K562 (cell line): ENCODE measurements at regions not wholly inside any gene's neighbourhood (a gene's known extent, or its start where the extent isn't known, plus 50 kb on each side); places are given as distances from the start of the nearest gene placed in this dataset.

Experiments used
- ATAC-seq: fragments of 200-7000 bp; cut with Tn5 transposase; 3 replicates; pipeline ENCODE4 v1.9.1; 2020; ENCODE audit warnings: moderate library complexity
- BruUV-seq: library from RNA; stranded (reverse); fragments of 400-500 nt; replicated peaks from 2 replicates; lab custom pipeline; 2021; lab: Mats Ljungman, UMichigan
- CTCF ChIA-PET: fragments of 300-600 bp; formaldehyde crosslinking; extraction: SDS; loops from one replicate; lab custom pipeline; 2021; ENCODE audit warnings: low intra/inter-chr PET ratio; lab: Yijun Ruan, JAX
- POLR2A ChIA-PET: fragments of 300-600, 350-650 bp; sonication (Branson Sonifier 250); formaldehyde crosslinking; extraction: SDS; loops from one replicate; lab custom pipeline; 2021; ENCODE audit warnings: antibody characterized with exemption, inconsistent platforms; lab: Yijun Ruan, JAX
- DNase-seq, 4 experiments: peaks; one replicate each; pipeline versions ENCODE4 v3.0.0 to v3.0.0-alpha.2; 2011 to 2018; ENCODE audit warnings: low spot score in 3 of 4, mixed read lengths in 3 of 4; ENCODE audit errors: extremely low read depth in 1 of 4
- FAIRE-seq: peaks from 2 replicates; lab custom pipeline; 2011; peaks lifted over from hg19 to GRCh38; lab: Jason Lieb, UNC
- H2AFZ ChIP-seq: 2 replicates; pipeline ENCODE4 v1.6.0; 2011; ENCODE audit warnings: low read depth, low read length, control low read depth, inconsistent platforms
- H3K27ac ChIP-seq: fragments of 200-600 bp; 3 replicates; pipeline ENCODE4 v1.8.0; 2011; ENCODE audit warnings: low read depth, mild to moderate bottlenecking, control low read depth, inconsistent platforms, low read length, moderate library complexity, mixed read lengths; ENCODE audit errors: extremely low read depth
- H3K27me3 ChIP-seq, 2 experiments: fragments of 300-600 bp in 1 of 2; 2 replicates in 1 of 2; 3 replicates in 1 of 2; pipeline versions ENCODE4 v1.6.0 to v1.8.0; 2011; ENCODE audit warnings: inconsistent platforms in 2 of 2, low read length in 2 of 2, mild to moderate bottlenecking in 1 of 2, mixed read lengths in 1 of 2, moderate library complexity in 1 of 2; ENCODE audit not compliant: control insufficient read depth in 2 of 2, insufficient read depth in 2 of 2
- H3K36me3 ChIP-seq: fragments of 300-600 bp; 3 replicates; pipeline ENCODE4 v1.8.0; 2011; ENCODE audit warnings: mild to moderate bottlenecking, low read length, inconsistent platforms; ENCODE audit not compliant: control insufficient read depth, insufficient read depth
- H3K4me1 ChIP-seq, 2 experiments: fragments of 200-600 bp in 1 of 2; replicated peaks in 1 of 2; 2 replicates in 1 of 2; 3 replicates in 1 of 2; pipeline versions ENCODE4 v1.5.1 to v1.8.0; 2011; ENCODE audit warnings: inconsistent platforms in 2 of 2, low read length in 2 of 2, mild to moderate bottlenecking in 1 of 2, mixed read lengths in 1 of 2, moderate library complexity in 1 of 2; ENCODE audit not compliant: control insufficient read depth in 2 of 2, insufficient read depth in 2 of 2
- H3K4me2 ChIP-seq: 2 replicates; pipeline ENCODE4 v1.6.1; 2011; ENCODE audit warnings: low read length, control low read depth, inconsistent platforms, mixed read lengths; ENCODE audit not compliant: insufficient read depth
- H3K4me3 ChIP-seq: fragments of 200-600 bp; sonication (generic), shearing (Covaris generic); 2 replicates; pipeline ENCODE4 v1.5.1; 2016; ENCODE audit warnings: control low read depth, inconsistent platforms
- H3K79me2 ChIP-seq: fragments of 200-600 bp; 3 replicates; pipeline ENCODE4 v1.8.0; 2011; ENCODE audit warnings: low read length, inconsistent platforms; ENCODE audit not compliant: control insufficient read depth, insufficient read depth
- H3K9ac ChIP-seq, 2 experiments: 2 replicates each; pipeline versions ENCODE4 v1.6.0 to v1.6.1; 2011; ENCODE audit warnings: low read depth in 2 of 2, low read length in 2 of 2, control low read depth in 1 of 2, inconsistent platforms in 1 of 2, mild to moderate bottlenecking in 1 of 2, mixed read lengths in 1 of 2; ENCODE audit not compliant: insufficient read depth in 1 of 2
- H3K9me1 ChIP-seq: one replicate; pipeline ENCODE4 v1.6.0; 2011; ENCODE audit warnings: inconsistent platforms, mild to moderate bottlenecking, low read length, moderate library complexity; ENCODE audit not compliant: control insufficient read depth, insufficient read depth
- H3K9me3 ChIP-seq: replicated peaks from 2 replicates; pipeline ENCODE4 v1.5.1; 2011; ENCODE audit warnings: low read depth, low read length, inconsistent platforms; ENCODE audit not compliant: control insufficient read depth, insufficient read depth
- H4K20me1 ChIP-seq: replicated peaks from 2 replicates; pipeline ENCODE4 v1.6.1; 2011; ENCODE audit warnings: low read length, inconsistent platforms, mixed read lengths; ENCODE audit not compliant: control insufficient read depth, insufficient read depth
- ARID2 ChIP-seq: fragments of 450-650 bp; IDR thresholded peaks from 2 replicates; pipeline ENCODE4 v1.6.1; 2017; ENCODE audit warnings: antibody characterized with exemption, mild to moderate bottlenecking
- GABPB1 ChIP-seq: sonication (generic); formaldehyde crosslinking; IDR thresholded peaks from 2 replicates; pipeline ENCODE4 v1.8.0; 2022; ENCODE audit warnings: mild to moderate bottlenecking, missing genetic modification reagents
- GTF3C2 ChIP-seq: IDR thresholded peaks from 3 replicates; pipeline ENCODE4 v1.6.1; 2011; ENCODE audit warnings: borderline replicate concordance, mild to moderate bottlenecking, moderate library complexity; ENCODE audit not compliant: insufficient read length; ENCODE audit errors: extremely low read depth
- HNRNPH1 ChIP-seq: fragments of 200-400 bp; formaldehyde crosslinking; optimal IDR thresholded peaks from 2 replicates; pipeline ENCODE3; 2017; ENCODE audit warnings: low read depth, mild to moderate bottlenecking, low read length, moderate library complexity
- MXD1 ChIP-seq: fragments of 250-450 bp; sonication (Bioruptor Pico); IDR thresholded peaks from 2 replicates; pipeline ENCODE4 v1.8.0; 2021; ENCODE audit warnings: borderline replicate concordance, mild to moderate bottlenecking, moderate library complexity; ENCODE audit not compliant: poor library complexity, severe bottlenecking
- NR4A1 ChIP-seq, 2 experiments: fragments of 250-450 bp in 1 of 2; fragments of 450-650 bp in 1 of 2; sonication (Bioruptor Pico) in 1 of 2; IDR thresholded peaks; 2 replicates each; pipeline versions ENCODE4 v1.4.0 to v1.6.1; 2016 to 2020; ENCODE audit warnings: mild to moderate bottlenecking in 2 of 2, missing compliant biosample characterization in 1 of 2, missing genetic modification characterization in 1 of 2, moderate library complexity in 1 of 2
- SMAD2 ChIP-seq: fragments of 150-350 bp; IDR thresholded peaks from 2 replicates; pipeline ENCODE4 v1.6.1; 2014; ENCODE audit warnings: low read depth, mild to moderate bottlenecking, low read length
- ZNF253 ChIP-seq: fragments of 250-450 bp; sonication (Bioruptor Pico); conservative IDR thresholded peaks from 2 replicates; pipeline ENCODE4 v1.6.1; 2021; ENCODE audit warnings: mild to moderate bottlenecking
- ZNF282 ChIP-seq: sonication (generic); formaldehyde crosslinking; IDR thresholded peaks from 2 replicates; pipeline ENCODE4 v1.8.1; 2023; ENCODE audit warnings: missing genetic modification reagents
- ZNF695 ChIP-seq: fragments of 450-650 bp; formaldehyde crosslinking; IDR thresholded peaks from 2 replicates; pipeline ENCODE4 v1.4.0; 2020; ENCODE audit warnings: mild to moderate bottlenecking, moderate library complexity
- ZZZ3 ChIP-seq: fragments of 450-650 bp; IDR thresholded peaks from 2 replicates; pipeline ENCODE4 v1.6.1; 2016; ENCODE audit warnings: antibody characterized with exemption, mild to moderate bottlenecking, moderate library complexity
- WGBS: fragments of 100-300 bp; shearing (Covaris generic); methylation state at CpG from one replicate; pipeline ENCODE4 v1.1.6; 2016; ENCODE audit warnings: low coverage, mixed read lengths; ENCODE audit not compliant: insufficient coverage; ENCODE audit errors: missing lambda C conversion rate; 5-methylcytosine and 5-hydroxymethylcytosine counted together
- in situ Hi-C: fragments of 300-500 bp; cut with MboI; formaldehyde crosslinking; loops from 4 replicates; pipeline ENCODE4 v1.15.0; 2018; ENCODE audit warnings: inconsistent platforms, mixed read lengths
- intact Hi-C: fragments of 100-400 bp; cut with micrococcal nuclease; formaldehyde crosslinking; loops from 2 replicates; pipeline ENCODE4 v1.14.2; 2022
- TF ChIP-seq, protein P1 (sequence below), 2 experiments: IDR thresholded peaks; 2 replicates each; pipeline ENCODE4 v1.6.1; 2011; ENCODE audit warnings: borderline replicate concordance in 1 of 2, control low read depth in 1 of 2, low read depth in 1 of 2, low read length in 1 of 2, mild to moderate bottlenecking in 1 of 2, mixed read lengths in 1 of 2, moderate library complexity in 1 of 2; ENCODE audit not compliant: insufficient read depth in 1 of 2, insufficient read length in 1 of 2, poor library complexity in 1 of 2, severe bottlenecking in 1 of 2; ENCODE audit errors: extremely low read depth in 1 of 2
- TF ChIP-seq, protein P2 (sequence below): fragments of 200-400 bp; formaldehyde crosslinking; IDR thresholded peaks from 2 replicates; pipeline ENCODE4 v1.6.1; 2017; ENCODE audit warnings: mild to moderate bottlenecking, low read depth, low read length, moderate library complexity

DNA sequence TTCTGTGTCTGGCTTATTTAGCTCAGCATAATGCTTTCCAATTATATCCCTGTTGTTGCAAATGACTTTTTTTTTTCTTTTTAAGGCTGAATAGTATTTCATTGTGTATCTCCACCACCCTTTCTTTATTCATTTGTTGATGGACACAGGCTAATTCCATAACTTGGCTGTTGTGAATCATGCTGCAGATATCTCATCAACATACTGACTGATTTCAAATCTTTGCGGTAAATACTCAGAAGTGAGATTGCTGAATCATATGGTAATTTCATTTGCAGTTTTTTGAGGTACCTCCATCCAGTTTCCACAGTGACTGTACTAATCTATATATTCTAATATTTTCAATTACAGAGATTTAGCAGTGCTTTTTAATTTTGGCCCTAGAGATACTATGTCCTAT lies 266.2 kb downstream of the TMX3 start (continued):
- TF ChIP-seq GTF3C2, result no peak
- TF ChIP-seq ZNF253 (CRISPR knock-in tag), result no peak

- H2AFZ ChIP-seq, result no peak overlapping the region
- no peak overlapping the region for H3K9ac ChIP-seq
- in situ Hi-C loops (no loop called here), intact Hi-C loops (no loop called here)
- no peaks in the 10 kb centered on the region for H4K20me1 ChIP-seq
- ChIA-PET POLR2A (no interaction called here), CTCF (no interaction called here)
- DNase-seq, result no peak
- H3K4me2 ChIP-seq, result no peak overlapping the region
- H3K9me1 ChIP-seq, result no peaks in the 10 kb centered on the region
- no peaks in the 10 kb centered on the region for H3K79me2 ChIP-seq
- no peaks in the 10 kb centered on the region for H3K27me3 ChIP-seq
- H3K9me3 ChIP-seq, result no peaks in the 10 kb centered on the region
- no peak overlapping the region for H3K27ac ChIP-seq
- WGBS, result 18% methylated on average over 1 of the region's 1 CpG
- FAIRE-seq, result no peak
- H3K4me3 ChIP-seq, result no peak overlapping the region
- no TSS peak for BruUV-seq
- no peak for ATAC-seq
- H3K4me1 ChIP-seq, result no peaks in the 10 kb centered on the region
- no peaks in the 10 kb centered on the region for H3K36me3 ChIP-seq
- TF ChIP-seq, protein P1, sequence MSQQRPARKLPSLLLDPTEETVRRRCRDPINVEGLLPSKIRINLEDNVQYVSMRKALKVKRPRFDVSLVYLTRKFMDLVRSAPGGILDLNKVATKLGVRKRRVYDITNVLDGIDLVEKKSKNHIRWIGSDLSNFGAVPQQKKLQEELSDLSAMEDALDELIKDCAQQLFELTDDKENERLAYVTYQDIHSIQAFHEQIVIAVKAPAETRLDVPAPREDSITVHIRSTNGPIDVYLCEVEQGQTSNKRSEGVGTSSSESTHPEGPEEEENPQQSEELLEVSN (IDR thresholded peaks at IDR 0.05; ENCODE audit: borderline replicate concordance in 1 of 2, extremely low read depth in 1 of 2, insufficient read depth in 1 of 2, insufficient read length in 1 of 2, low read depth in 1 of 2, low read length in 1 of 2, poor library complexity in 1 of 2, severe bottlenecking in 1 of 2), result no peak
- TF ChIP-seq HNRNPH1, result no peak
- TF ChIP-seq ZNF695 (CRISPR knock-in tag), result no peak
- TF ChIP-seq MXD1, result no peak
- TF ChIP-seq ZNF282 (CRISPR knock-in tag), result no peak
- TF ChIP-seq ARID2, result no peak
- no peak for TF ChIP-seq NR4A1 (CRISPR knock-in tag; IDR thresholded peaks at IDR 0.05)
- no peak for TF ChIP-seq NR4A1 (tag; IDR thresholded peaks at IDR 0.05)
- no peak for TF ChIP-seq SMAD2
- TF ChIP-seq GABPB1 (CRISPR knock-in tag), result no peak
- TF ChIP-seq, protein P2, sequence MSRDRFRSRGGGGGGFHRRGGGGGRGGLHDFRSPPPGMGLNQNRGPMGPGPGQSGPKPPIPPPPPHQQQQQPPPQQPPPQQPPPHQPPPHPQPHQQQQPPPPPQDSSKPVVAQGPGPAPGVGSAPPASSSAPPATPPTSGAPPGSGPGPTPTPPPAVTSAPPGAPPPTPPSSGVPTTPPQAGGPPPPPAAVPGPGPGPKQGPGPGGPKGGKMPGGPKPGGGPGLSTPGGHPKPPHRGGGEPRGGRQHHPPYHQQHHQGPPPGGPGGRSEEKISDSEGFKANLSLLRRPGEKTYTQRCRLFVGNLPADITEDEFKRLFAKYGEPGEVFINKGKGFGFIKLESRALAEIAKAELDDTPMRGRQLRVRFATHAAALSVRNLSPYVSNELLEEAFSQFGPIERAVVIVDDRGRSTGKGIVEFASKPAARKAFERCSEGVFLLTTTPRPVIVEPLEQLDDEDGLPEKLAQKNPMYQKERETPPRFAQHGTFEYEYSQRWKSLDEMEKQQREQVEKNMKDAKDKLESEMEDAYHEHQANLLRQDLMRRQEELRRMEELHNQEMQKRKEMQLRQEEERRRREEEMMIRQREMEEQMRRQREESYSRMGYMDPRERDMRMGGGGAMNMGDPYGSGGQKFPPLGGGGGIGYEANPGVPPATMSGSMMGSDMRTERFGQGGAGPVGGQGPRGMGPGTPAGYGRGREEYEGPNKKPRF, result no peak
- no peak for TF ChIP-seq ZZZ3
Measured at GRCh38 chr18:68447286-68447685, 267.6 kb downstream of the TMX3 start.
